Heart right ventricle (tissue), 16 donors: ENCODE measurements at regions not wholly inside any gene's neighbourhood (a gene's known extent, or its start where the extent isn't known, plus 50 kb on each side); places are given as distances from the start of the nearest gene placed in this dataset.

Experiments used
- ATAC-seq, 8 donors: fragments of 200-7000 bp; cut with Tn5 transposase; one replicate each; pipeline ENCODE4 v1.9.1; 2020; ENCODE audit warnings: mild to moderate bottlenecking in 8 of 8, moderate library complexity in 8 of 8, moderate number of reproducible peaks in 1 of 8
- DNase-seq, 2 donors: peaks; one replicate each; pipeline ENCODE4 v3.0.0-alpha.2; 2020
- H3K27ac ChIP-seq, 10 donors: fragments of 200-600 bp; sonication (generic) in 2 of 10; one replicate each; pipeline versions ENCODE4 v1.5.0 to v1.8.0; 2020 to 2022; ENCODE audit warnings: mild to moderate bottlenecking in 3 of 10
- H3K27me3 ChIP-seq, 7 donors: fragments of 200-600 bp; one replicate each; pipeline ENCODE4 v1.8.0; 2021 to 2022; ENCODE audit warnings: mild to moderate bottlenecking in 2 of 7
- H3K36me3 ChIP-seq, 9 donors: fragments of 200-600 bp; sonication (generic) in 1 of 9; one replicate each; pipeline versions ENCODE4 v1.5.0 to v1.8.0; 2020 to 2022; ENCODE audit warnings: mild to moderate bottlenecking in 2 of 9
- H3K4me1 ChIP-seq, 9 donors: fragments of 200-600 bp; sonication (generic) in 1 of 9; one replicate each; pipeline versions ENCODE4 v1.5.0 to v1.8.0; 2020 to 2022; ENCODE audit warnings: mild to moderate bottlenecking in 4 of 9
- H3K4me3 ChIP-seq, 10 donors: fragments of 200-600 bp; sonication (generic) in 2 of 10; one replicate each; pipeline versions ENCODE4 v1.5.0 to v1.8.0; 2020 to 2022; ENCODE audit warnings: mild to moderate bottlenecking in 7 of 10, moderate library complexity in 2 of 10
- H3K9me3 ChIP-seq, 11 donors: fragments of 200-600 bp in 10 of 11; sonication (generic) in 2 of 11; one replicate each; pipeline versions ENCODE4 v1.5.0 to v1.8.0; 2013 to 2022; ENCODE audit warnings: mild to moderate bottlenecking in 2 of 11, control low read depth in 1 of 11, moderate library complexity in 1 of 11
- CTCF ChIP-seq, 9 donors: fragments of 200-600 bp; sonication (generic) in 2 of 9; IDR thresholded peaks; one replicate each; pipeline versions ENCODE4 v1.5.0 to v1.8.0; 2021 to 2022; ENCODE audit warnings: antibody characterized with exemption in 9 of 9, mild to moderate bottlenecking in 5 of 9, moderate library complexity in 1 of 9
- WGBS, 2 donors: extraction: QIAGEN DNeasy Blood & Tissue Kit; methylation state at CpG; one replicate each; pipeline ENCODE4 v1.1.7; 2013; ENCODE audit warnings: inconsistent platforms in 1 of 2; 5-methylcytosine and 5-hydroxymethylcytosine counted together
- intact Hi-C, 10 donors: fragments of 100-400 bp; cut with DNase I; formaldehyde crosslinking; loops; one replicate each; pipeline versions ENCODE4 v1.11.1 to v1.14.2; 2022
- donor health status: Arrhythmogenic right ventricular cardiomyopathy.
- donor health status: ischemic (EF 13 %, LVEDD 7.1; RV severe dilation, severe dysfunction).
- donor health status: healthy with polysubstance abuse.
- donor health status: DM: no; HTN: yes; CAD: no.
- donor health status: DM: no; HTN: no; CAD: no.
- donor health status: ischemic (EF 25% LVEDD 6.9; RV normal size, moderate dysfunction).
- donor health status: ischemic (EF 25% LVEDD 5.7; RV mildly dilated, moderate dysfunction).
- donor health status: healthy.
- donor health status: DM: yes; HTN: yes; CAD: no.
- donor health status: Ischemic cardiomyopathy.
- donor health status: ischemic (EF 35%, LVEDD 5.7; RV mildly dilated, moderate dysfunction).
- donor health status: nonischemic (EF 11% LVEDD 7.7; RV severe dilation, severe dysfunction).
- donor health status: DM: yes; HTN: yes; CAD: no.
- donor health status: PGD.
- donor health status: ischemic (EF 29% LVEDD 5.4; RV normal size, mild dysfunction).
- donor health status: nonischemic (EF 23%, LVEDD 6.1; RV moderate dilation, normal function).

GRCh38 chr2:163469561-163469962 is 266.2 kb downstream of the FIGN start:
- no peaks in the 10 kb centered on the region for H3K9me3 ChIP-seq
- H3K36me3 ChIP-seq, result no peaks in the 10 kb centered on the region
- intact Hi-C loops, result loop anchor here in 3 of 10 donors (5.0 to 10.0 kb wide), 3 partner anchors 122 to 595 kb away; partner anchors contain the start of gene FIGN (in 3 of the 3)
- H3K4me1 ChIP-seq, result peaks cover 0 to 29% (median 3%) of the 10 kb centered on the region in 9 donors
- no peak overlapping the region for H3K27ac ChIP-seq
- 20% methylated on average over 3 of the region's 3 CpGs for WGBS, 2 donors
- ATAC-seq, result peak in 1 of 8 donors; percentile 43
- no peaks in the 10 kb centered on the region for H3K27me3 ChIP-seq
- no peak for DNase-seq
- peak in 1 of 9 donors; percentile 15 for TF ChIP-seq CTCF (IDR thresholded peaks at IDR 0.05)
- H3K4me3 ChIP-seq, result no peak overlapping the region

GRCh38 chr2:163467251-163467630 is 268.6 kb downstream of the FIGN start:
- WGBS, 2 donors, result 85 to 86% methylated on average over 10 of the region's 10 CpGs
- H3K9me3 ChIP-seq, result no peaks in the 10 kb centered on the region
- no peak for ATAC-seq
- H3K36me3 ChIP-seq, result no peaks in the 10 kb centered on the region
- H3K27me3 ChIP-seq, result no peaks in the 10 kb centered on the region
- DNase-seq, result peak in 1 of 2 donors; percentile 11
- intact Hi-C loops, result loop anchor here in 3 of 10 donors (5.0 to 10.0 kb wide), 3 partner anchors 120 to 598 kb away; partner anchors contain the start of gene FIGN (in 3 of the 3)
- no peak overlapping the region for H3K4me3 ChIP-seq
- H3K4me1 ChIP-seq, result peaks cover 0 to 29% (median 3%) of the 10 kb centered on the region in 9 donors
- no peak for TF ChIP-seq CTCF (IDR thresholded peaks at IDR 0.05)
- no peak overlapping the region for H3K27ac ChIP-seq

GRCh38 chr2:163466331-163467250 is 269.2 kb downstream of the FIGN start:
- H3K27me3 ChIP-seq, result no peaks in the 10 kb centered on the region
- H3K4me3 ChIP-seq, result no peak overlapping the region
- no peaks in the 10 kb centered on the region for H3K36me3 ChIP-seq
- DNase-seq, result no peak
- TF ChIP-seq CTCF (IDR thresholded peaks at IDR 0.05), result no peak
- WGBS, 2 donors, result 51 to 54% methylated on average over 11 of the region's 11 CpGs
- H3K4me1 ChIP-seq, result peaks cover 0 to 29% (median 3%) of the 10 kb centered on the region in 9 donors
- H3K9me3 ChIP-seq, result no peaks in the 10 kb centered on the region
- intact Hi-C loops, result loop anchor here in 3 of 10 donors (5.0 to 10.0 kb wide), 3 partner anchors 119 to 598 kb away; partner anchors contain the start of gene FIGN (in 3 of the 3)
- no peak overlapping the region for H3K27ac ChIP-seq
- peak in 1 of 8 donors; percentile 44 for ATAC-seq

DNA sequence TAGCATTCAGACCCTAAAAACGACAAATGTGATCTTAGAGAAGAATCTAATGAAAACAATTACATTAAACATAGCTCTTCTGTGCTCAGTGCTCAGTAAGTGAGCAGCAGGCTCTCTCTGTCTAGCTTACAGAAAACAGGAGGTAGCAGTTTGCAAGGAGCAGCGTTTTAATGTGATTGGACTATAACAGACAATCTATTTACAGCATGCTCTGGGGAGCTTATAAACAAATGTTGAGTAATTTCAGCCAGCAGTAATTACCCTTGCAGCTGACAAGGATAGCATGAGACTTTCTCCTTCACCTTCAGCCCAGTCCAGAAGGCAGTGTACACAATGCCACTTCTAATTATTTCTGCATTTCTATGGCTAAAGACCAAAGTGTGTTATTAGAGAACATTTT is 270.4 kb downstream of the FIGN start:
- TF ChIP-seq CTCF (IDR thresholded peaks at IDR 0.05), result no peak
- no peaks in the 10 kb centered on the region for H3K27me3 ChIP-seq
- H3K4me3 ChIP-seq, result no peak overlapping the region
- no peak overlapping the region for H3K27ac ChIP-seq
- DNase-seq (no peak), ATAC-seq (peak; percentile 44 to 79 (median 63))
- WGBS, 2 donors, result 7 to 13% methylated on average over 2 of the region's 2 CpGs
- H3K4me1 ChIP-seq, result peaks cover 0 to 29% (median 3%) of the 10 kb centered on the region in 9 donors
- H3K36me3 ChIP-seq, result no peaks in the 10 kb centered on the region
- intact Hi-C loops, result loop anchor here in 3 of 10 donors (5.0 to 10.0 kb wide), 3 partner anchors 118 to 599 kb away; partner anchors contain the start of gene FIGN (in 3 of the 3)
- H3K9me3 ChIP-seq, result no peaks in the 10 kb centered on the region
